Parathyroid adenoma (tissue), 2 donors: ENCODE measurements at regions not wholly inside any gene's neighbourhood (a gene's known extent, or its start where the extent isn't known, plus 50 kb on each side); places are given as distances from the start of the nearest gene placed in this dataset.

Experiments used
- H2AFZ ChIP-seq: fragments of 300-600 bp; sonication (generic); one replicate; pipeline ENCODE4 v1.7.0; 2017; ENCODE audit warnings: antibody characterized with exemption, mild to moderate bottlenecking
- H3K27ac ChIP-seq: fragments of 300-600 bp; sonication (generic); one replicate; pipeline ENCODE4 v1.7.0; 2017
- H3K27me3 ChIP-seq: fragments of 300-600 bp; sonication (generic); one replicate; pipeline ENCODE4 v1.7.0; 2017; ENCODE audit warnings: low read length; ENCODE audit not compliant: control insufficient read depth, insufficient read depth
- H3K36me3 ChIP-seq: fragments of 300-600 bp; sonication (generic); one replicate; pipeline ENCODE4 v1.7.0; 2017; ENCODE audit warnings: low read length; ENCODE audit not compliant: control insufficient read depth, insufficient read depth
- H3K4me1 ChIP-seq: fragments of 300-600 bp; sonication (generic); one replicate; pipeline ENCODE4 v1.7.0; 2017; ENCODE audit warnings: control low read depth
- H3K4me2 ChIP-seq: fragments of 300-600 bp; sonication (generic); one replicate; pipeline ENCODE4 v1.7.0; 2017; ENCODE audit warnings: low read length
- H3K4me3 ChIP-seq: fragments of 300-600 bp; sonication (generic); one replicate; pipeline ENCODE4 v1.7.0; 2017; ENCODE audit warnings: low read depth, low read length
- H3K79me2 ChIP-seq: fragments of 300-600 bp; sonication (generic); one replicate; pipeline ENCODE4 v1.7.0; 2017; ENCODE audit warnings: control low read depth
- H3K9ac ChIP-seq: fragments of 300-600 bp; sonication (generic); one replicate; pipeline ENCODE4 v1.7.0; 2017; ENCODE audit warnings: mild to moderate bottlenecking
- H3K9me3 ChIP-seq: fragments of 300-600 bp; sonication (generic); one replicate; pipeline ENCODE4 v1.7.0; 2017; ENCODE audit warnings: low read length; ENCODE audit not compliant: control insufficient read depth
- CTCF ChIP-seq: fragments of 300-600 bp; sonication (generic); IDR thresholded peaks from one replicate; pipeline ENCODE4 v1.7.0; 2017; ENCODE audit warnings: antibody characterized with exemption, mild to moderate bottlenecking
- donor health status: primary hyperparathyroidism.

- Histone ChIP-seq H3K4me1 (no peaks in the 10 kb centered on the region), H3K9ac (no peak overlapping the region), H3K79me2 (no peaks in the 10 kb centered on the region), H3K9me3 (no peaks in the 10 kb centered on the region), H3K27ac (no peak overlapping the region), H3K4me3 (no peak overlapping the region), H3K36me3 (no peaks in the 10 kb centered on the region), H2AFZ (no peak overlapping the region), H3K27me3 (no peaks in the 10 kb centered on the region), H3K4me2 (no peak overlapping the region)
- TF ChIP-seq CTCF = no peak
Measured at GRCh38 chr3:59659755-59660154, 609.9 kb upstream of the CFAP20DC start.

GRCh38 chr3:59658866-59659265 is 609.0 kb upstream of the CFAP20DC start:
- no peaks in the 10 kb centered on the region for H3K9me3 ChIP-seq
- H3K4me1 ChIP-seq = no peaks in the 10 kb centered on the region
- no peak overlapping the region for H3K9ac ChIP-seq

GRCh38 chr3:59658274-59658673 is 608.4 kb upstream of the CFAP20DC start:
- H3K4me3 ChIP-seq = no peak overlapping the region
- H3K27ac ChIP-seq = no peak overlapping the region
- no peak overlapping the region for H3K9ac ChIP-seq

More at GRCh38 chr3:59658866-59659265, 609.0 kb upstream of the CFAP20DC start:
- Histone ChIP-seq H2AFZ (no peak overlapping the region), H3K27ac (no peak overlapping the region), H3K36me3 (no peaks in the 10 kb centered on the region), H3K27me3 (no peaks in the 10 kb centered on the region), H3K4me3 (no peak overlapping the region), H3K4me2 (no peak overlapping the region), H3K79me2 (no peaks in the 10 kb centered on the region)
- TF ChIP-seq CTCF = no peak

GRCh38 chr3:59655418-59656015 is 605.7 kb upstream of the CFAP20DC start:
- H3K27ac ChIP-seq = no peak overlapping the region

More at GRCh38 chr3:59658274-59658673, 608.4 kb upstream of the CFAP20DC start:
- Histone ChIP-seq H3K27me3 (no peaks in the 10 kb centered on the region), H3K4me1 (no peaks in the 10 kb centered on the region), H3K9me3 (no peaks in the 10 kb centered on the region), H3K79me2 (no peaks in the 10 kb centered on the region), H2AFZ (no peak overlapping the region), H3K4me2 (no peak overlapping the region), H3K36me3 (no peaks in the 10 kb centered on the region)
- no peak for TF ChIP-seq CTCF

More at GRCh38 chr3:59655418-59656015, 605.7 kb upstream of the CFAP20DC start:
- TF ChIP-seq CTCF = no peak
- Histone ChIP-seq H3K4me1 (no peaks in the 10 kb centered on the region), H3K27me3 (no peaks in the 10 kb centered on the region), H3K36me3 (no peaks in the 10 kb centered on the region), H3K4me3 (no peak overlapping the region), H3K79me2 (no peaks in the 10 kb centered on the region), H3K4me2 (no peak overlapping the region), H2AFZ (no peak overlapping the region), H3K9ac (no peak overlapping the region), H3K9me3 (no peaks in the 10 kb centered on the region)
